Kidney tubule cell (primary cell): ENCODE measurements at regions not wholly inside any gene's neighbourhood (a gene's known extent, or its start where the extent isn't known, plus 50 kb on each side); places are given as distances from the start of the nearest gene placed in this dataset.

Experiments used
- DNase-seq: peaks from one replicate; pipeline ENCODE4 v3.0.0-alpha.2; 2018; ENCODE audit warnings: low spot score

DNA sequence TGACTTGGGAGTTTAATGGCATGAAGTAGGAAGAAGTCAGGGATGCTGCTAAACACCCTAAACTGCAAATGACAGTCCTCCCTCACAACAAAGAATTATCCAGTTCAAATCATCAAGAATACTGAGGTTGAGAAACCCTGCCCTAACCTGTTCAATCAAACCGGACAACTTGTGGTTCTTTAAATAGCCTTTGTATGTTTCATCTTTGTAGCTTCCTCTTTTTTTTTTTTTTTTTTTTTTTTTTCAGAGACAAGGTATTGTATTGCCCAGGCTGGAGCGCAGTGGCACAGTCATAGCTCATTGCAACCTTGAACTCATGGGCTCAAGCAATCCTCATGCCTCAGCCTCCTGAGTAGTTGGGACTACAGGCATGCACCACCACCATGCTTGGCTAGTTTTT, 52.5 kb upstream of the TTC29 start:
- no peak for DNase-seq

DNA sequence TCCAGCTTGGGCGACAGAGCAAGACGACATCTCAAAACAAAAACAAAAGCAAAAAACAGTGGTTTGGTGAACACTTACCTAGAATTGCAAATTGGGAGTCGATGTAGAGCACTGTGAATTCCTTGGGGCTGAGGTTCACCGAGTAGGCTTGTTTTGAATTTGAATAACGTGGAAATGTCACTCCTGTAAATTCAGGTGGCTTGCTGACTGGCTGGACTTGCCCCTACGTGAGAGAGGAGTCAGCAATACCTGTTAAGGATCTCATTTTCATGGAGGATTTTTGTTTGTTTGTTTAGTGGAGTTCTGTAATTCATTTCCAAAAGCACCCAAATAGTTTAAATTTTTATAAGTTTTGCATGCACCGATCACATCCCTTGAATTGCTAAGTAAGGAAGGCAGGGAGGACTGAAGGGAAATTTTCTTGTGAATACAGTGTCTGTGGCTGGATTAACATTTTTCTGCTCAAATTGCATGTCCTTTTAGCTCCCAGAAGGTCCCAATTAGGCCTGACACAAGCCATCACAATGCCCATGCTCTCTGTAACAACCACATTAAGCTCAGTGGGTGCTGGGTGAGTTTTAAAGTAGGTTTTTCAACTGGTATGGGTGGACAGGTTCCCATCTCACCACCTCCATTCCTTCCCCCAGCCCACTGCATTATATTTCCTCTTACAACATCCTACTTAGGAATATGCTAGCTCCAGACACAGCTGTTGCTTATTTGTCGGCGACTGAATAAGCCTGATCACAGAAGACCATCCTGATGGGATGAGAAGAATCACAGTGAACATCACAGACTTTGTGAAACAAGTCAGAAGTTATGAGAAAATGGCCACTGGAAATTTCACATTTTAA, 58.5 kb upstream of the TTC29 start:
- no peak for DNase-seq

DNA sequence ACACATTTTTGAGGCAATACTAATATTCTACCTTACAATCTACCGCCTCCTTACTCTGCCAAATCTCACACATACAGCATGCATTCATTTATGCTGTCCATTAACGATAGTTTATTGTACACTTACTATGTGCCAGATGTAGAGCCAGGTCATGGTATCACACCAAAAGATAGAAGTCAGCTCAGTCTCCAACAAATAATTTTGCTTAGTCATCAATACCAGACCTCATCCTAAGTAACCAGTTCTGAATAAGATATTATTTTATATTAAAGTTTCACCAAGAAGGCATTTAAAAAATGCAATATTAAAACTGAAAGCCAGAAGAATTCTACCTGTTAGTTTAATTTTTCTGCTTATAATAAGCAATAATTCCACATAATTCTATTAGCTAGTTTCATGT, 60.6 kb upstream of the TTC29 start:
- DNase-seq = no peak

DNA sequence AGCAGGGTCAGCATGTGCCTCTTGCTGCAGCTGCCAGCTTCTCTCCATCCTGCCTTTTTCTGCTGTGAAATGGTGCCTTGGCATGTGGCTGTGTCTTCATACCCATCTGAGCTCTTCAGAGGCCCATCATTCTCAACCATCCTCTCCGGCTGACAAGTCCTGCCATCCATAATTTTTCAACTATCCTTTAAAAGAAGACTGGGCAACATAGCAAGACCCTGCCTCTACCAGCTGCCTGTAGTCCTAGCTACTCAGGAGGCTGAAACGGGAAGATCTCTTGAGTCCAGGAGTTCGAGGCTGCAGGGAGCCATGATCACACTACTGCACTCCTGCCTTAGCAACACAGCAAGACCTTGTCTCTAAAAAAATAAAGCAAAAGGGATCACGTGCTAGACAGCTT, 64.2 kb upstream of the TTC29 start:
- no peak for DNase-seq

DNA sequence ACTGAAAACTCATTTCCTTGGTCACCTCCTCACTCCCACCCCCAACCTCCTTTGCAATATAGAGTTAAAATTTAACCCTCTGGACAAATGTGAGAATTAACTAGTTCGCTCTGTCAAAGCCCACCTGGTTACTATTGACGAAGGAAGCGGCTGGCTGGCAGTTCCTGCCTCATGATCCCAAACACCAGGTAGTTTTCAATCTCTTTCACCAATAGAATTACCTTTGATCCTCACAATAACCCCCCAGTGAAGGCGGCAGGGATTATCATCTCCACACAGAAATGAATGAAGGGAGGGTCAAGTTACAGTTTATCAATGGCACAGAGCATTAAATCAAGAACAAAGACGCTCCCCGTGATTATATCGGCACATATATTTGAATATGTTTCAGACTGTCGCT, 65.7 kb upstream of the TTC29 start:
- no peak for DNase-seq

DNA sequence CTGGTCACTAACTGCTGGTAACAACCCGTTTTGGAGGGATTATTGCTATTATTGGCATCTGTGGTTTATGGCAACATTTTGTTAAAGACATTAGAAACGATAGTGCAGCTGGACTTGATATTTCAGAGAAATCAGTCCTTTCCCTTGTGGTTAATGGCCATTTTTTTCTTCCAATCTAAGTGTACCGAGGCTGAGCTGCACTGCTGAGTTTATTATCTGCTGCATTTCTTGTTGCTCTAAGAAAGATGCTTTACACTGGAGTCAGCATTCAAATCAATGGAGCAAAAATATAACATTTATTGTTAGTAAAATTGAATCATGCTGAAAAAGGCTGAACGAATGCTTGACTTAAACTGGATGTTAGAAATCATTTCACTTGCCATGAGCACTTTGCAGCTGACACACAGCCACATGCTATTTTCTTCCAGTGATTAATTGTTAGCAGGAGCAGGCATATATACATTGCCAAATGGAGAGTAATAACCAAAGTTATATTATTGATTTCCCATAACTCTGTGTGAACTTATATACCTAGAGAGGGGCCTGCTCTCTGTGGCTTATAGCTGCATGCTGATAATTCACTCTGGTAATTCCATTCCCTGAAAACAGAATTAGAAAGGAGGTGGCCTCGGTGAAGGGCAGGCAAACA, 66.5 kb upstream of the TTC29 start:
- DNase-seq = no peak

DNA sequence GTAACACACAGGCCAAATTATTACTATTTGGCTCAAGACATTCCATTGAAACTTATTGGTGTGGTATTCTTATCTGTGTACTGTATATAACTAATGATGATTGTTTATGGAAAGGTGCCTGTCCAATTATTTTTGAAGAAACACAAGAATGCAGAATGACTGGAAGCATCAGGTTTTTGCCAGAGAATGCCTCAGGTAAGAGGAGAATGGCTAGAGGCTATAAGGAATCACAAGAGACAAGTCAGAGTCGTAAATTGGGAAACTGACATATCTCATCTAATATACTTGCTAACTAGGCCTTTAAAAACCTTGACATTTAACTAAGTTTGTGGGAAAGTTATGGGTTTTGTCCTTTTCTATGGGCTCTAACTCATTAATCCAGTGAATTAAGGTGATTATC, 69.3 kb upstream of the TTC29 start:
- no peak for DNase-seq

DNA sequence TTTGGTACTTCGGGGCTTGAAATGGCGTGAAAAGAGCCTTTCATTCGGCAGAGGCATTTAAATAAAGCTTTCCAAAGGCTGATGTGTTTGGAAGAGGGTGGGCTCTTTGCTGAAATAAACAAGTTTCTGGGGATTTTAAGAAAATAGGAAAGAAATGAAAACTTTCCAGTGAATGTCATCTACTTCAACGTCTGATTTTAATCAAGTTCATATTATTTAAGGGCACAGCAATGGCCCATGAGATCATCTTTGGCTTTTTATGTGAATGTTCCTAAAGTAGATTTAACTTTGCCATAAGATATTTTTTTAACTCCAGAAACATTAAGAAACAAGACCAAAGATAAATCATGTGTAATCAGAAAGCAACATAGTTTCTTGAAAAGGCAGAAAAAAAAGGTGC, 69.8 kb upstream of the TTC29 start:
- no peak for DNase-seq

DNA sequence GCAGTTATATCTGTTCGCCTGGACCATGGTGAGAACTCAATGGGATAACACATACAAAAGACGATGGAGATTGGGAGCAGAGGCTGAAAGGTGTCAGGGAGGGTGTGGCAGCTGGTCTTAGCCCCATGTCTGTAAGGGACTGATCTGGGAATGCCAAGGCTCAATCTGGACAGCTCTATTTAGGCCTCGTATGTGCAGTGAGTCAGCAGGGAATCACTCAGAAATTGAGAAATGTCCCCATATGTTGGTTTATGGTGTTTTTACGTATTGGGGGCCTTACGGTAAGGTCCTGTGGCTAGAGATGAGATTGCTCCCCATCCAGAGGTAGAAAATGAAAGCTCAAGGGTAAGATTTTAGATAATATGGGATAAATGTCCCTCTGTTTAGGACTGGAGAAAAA, 71.4 kb upstream of the TTC29 start:
- no peak for DNase-seq

DNA sequence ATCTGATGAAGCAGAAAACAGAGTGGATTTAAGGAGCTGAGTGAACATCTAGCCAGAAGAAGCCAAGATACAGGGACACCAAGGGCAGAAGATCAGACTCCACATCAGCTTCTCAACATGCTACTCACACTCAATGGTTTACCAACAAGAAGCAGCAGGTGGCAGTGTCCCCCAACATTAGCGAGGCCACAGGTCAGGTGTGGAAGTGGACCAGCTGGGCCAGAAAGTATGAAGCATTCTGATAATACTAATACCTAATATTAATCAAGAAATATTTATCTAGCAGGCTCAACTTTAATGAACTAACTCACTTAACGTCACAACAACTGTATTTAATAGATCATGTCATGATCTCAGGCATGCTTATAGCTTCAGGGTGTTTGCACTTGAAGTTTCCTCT, 73.4 kb upstream of the TTC29 start:
- DNase-seq = peak; percentile 61

DNA sequence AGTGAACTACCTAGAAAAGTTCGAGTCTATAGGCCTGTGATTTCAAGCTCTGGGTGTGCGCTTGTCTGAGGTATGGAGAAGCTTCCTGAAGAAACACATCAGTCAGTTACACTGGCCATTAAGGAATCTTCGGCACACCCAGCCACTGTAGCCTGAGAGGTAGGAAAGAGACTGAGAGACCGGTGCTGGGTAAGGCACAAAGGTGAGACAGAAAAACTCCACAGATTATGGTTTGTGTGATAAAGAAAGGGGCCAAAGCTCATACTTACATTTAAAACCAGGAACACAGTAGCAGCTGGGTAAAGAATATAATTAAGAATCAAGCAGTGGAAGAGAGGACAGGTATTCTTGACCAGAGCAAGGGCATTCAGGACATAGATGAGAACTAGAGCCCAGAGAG, 74.8 kb upstream of the TTC29 start:
- DNase-seq = no peak

DNA sequence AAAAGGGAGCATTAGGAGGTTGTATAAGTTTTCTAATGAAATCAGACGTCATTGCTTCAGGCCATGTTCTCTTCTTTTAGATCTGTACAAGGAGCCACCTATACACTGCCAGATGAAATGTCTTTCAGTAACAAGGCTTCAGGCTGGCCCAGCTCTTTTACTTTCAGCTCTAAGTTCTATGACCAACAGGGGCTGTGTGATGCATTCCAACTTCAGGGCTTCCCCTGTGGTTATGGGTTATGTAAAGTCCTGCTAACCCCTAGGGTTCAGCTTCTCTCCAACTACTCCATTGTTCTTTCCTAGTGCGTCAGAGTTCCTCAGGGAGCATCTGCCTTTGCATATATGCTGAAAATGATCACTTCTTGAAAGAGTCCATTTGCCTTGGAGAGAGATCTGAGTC, 79.4 kb upstream of the TTC29 start:
- DNase-seq = no peak

DNA sequence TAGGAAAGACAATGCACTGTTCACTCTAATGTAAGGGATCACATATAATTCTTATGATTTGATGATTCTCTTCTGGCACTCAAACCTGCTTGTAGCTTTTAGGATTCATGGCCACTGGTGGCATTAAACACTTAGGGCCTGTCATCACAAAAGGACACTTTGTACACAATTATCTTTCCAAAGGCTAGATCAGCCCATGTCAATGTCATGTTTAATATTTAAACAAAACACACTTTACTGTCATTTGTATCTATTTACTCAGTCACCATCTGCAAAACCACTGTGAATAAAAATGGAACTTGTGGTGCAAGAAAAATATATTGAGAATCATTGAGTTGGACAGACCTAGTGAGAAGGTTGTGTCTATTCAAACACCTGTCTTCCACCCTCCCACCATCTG, 83.6 kb upstream of the TTC29 start:
- DNase-seq = no peak

DNA sequence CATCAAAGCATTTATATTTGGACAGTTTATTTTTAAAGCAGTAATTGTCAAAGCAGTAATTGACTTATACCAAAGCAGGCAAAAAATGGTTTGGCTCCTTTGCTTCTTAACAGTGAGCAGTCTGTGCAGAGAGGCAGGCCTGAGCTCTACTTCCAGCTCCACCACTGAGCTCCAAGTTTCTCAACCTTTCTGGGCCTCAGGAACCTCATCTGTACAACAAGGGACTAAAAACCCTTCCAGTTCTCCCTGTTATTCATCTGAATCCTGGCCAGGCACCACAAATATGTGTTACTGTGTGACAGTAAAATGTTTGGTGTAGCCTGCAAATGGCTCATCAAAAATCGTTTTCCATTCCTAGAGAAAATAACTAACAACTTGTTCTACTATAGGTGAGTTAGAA, 88.7 kb upstream of the TTC29 start:
- no peak for DNase-seq

DNA sequence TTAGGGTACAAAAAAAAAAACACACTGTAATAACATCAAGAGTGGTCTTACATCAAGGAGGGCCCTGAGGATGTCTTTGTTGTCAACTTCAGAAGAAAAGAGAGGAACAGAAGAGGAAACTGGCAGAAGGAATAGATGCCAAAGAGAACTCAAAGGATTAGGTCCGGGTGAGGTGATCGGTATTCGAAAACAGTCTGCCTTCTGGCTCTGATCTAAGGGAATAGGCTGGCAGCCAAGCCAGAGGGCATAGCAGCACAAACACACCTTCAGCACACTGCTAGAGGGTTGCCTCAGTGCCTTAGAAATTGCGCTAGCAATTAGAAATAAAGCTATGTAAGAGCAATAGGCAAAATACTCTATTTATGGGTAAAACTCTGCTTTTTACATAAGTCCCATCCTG, 91.4 kb upstream of the TTC29 start:
- no peak for DNase-seq

DNA sequence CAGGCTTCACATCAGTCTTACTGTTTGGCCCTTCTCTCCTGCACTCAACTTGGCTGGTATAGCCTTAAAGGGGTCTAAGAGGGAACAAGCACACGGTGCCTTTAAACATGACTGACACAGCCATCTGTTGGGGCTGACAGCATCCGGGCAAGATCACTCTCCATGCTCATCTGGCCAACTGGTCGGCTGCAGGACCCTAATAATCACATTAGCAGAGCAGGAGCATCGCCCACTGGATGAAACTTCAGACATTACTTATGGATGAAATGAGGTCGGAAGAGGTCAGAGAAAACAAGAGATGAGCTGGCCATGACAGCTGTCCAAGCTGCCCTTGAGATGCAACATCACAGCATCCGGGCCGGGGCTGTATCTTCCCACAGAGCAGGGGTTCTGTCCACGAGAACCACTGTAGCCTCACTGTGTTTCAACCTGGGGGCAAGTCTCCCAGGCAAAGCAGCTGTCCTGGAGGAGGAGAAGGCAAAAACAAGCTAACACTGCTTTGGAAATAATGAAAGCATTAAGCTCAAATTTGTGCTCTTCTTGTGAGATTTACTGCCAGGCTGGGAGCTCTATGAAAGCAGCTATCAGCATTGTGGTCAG, 94.4 kb upstream of the TTC29 start:
- DNase-seq = no peak

DNA sequence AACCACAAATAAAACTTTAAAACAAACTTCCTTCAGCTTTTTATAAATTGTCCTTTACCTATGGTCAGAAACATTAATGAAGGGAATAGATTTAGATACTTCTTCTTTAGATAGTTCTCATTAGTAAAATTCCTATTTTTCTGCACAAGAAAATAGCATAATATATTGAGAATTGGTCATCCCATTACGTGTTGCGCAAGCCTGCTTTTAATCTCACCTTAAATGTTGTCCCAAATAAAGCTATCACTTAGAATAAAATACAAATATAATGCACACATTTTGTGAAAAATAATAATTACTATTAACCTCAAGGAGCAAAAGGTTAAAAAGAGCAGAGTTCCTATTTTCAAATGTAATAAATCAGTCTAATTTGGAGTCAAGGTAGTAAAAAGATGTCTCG, 95.2 kb upstream of the TTC29 start:
- no peak for DNase-seq

DNA sequence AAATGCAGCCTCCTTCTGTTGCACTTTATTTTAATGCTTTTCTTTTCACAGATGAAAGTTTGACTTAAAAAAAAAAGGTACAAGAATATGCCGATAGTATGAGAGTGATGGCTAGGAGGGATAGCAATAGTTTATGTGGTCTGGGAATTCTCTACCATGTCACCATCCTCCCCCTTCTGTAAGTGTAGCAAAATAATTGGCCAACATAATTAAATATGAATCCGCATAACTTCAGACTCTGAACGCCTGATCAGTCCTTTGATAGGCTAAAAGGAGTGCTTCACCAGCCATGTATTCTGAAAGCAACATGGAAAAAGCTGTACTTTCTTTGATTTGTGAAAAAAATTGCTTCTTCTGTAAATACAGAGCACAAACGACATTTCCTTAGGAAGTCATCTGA, 95.7 kb upstream of the TTC29 start:
- DNase-seq = no peak

DNA sequence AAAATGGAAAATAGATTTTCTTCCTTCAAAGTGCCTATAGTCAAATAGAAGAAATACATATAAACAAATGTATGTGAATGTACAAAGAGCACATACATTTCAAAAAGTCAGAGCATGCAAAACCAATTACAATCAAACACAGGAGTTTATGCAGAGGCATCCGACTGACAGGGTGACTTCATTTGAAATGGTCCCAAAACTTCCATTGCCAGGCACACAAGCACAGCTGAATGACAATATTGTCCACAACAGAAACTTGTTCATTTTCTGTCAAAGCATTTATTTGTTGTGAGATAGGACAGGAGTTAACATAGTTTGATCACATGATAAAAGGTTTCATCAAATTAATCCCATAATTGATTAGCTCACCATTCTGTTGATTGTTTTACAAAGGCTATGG, 96.4 kb upstream of the TTC29 start:
- no peak for DNase-seq

DNA sequence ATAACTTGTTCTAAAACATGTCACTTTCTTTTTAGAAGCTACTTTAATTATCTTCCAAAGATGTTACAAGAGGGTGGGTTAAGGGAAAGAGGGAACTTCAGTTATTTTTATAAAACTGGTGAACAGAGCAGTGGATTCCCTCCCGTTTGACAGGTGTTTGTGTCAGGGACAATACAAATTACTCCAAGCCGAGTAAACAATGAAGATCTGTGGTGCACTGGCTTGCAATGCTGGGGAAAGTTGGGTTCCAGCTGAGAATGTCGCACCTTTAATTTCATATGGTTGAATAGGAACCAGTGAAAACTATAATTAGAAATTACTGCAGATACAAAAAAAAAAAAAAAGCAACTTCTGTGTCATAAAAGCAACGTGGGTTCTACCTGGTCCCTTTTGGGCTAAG, 98.6 kb upstream of the TTC29 start:
- no peak for DNase-seq

DNA sequence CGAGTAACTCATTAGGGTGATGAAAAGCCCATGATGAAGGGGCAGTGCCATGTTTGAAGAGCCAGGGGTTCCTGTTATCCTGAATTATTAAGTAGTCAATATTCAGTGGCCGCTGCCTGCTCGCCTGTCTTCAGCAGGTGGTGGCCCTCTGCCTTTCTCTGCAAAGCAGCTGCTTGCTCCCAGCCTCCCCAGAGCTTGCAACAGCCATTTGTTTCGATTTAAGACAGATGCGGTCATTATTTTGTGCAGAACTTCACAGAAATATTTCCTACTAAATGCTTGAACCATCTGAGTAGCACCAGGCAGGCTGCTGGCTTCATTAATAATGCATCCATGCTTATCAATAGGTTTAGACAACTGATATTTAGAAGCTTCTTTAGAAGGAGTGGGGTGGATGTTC, 104.3 kb upstream of the TTC29 start:
- DNase-seq = no peak

DNA sequence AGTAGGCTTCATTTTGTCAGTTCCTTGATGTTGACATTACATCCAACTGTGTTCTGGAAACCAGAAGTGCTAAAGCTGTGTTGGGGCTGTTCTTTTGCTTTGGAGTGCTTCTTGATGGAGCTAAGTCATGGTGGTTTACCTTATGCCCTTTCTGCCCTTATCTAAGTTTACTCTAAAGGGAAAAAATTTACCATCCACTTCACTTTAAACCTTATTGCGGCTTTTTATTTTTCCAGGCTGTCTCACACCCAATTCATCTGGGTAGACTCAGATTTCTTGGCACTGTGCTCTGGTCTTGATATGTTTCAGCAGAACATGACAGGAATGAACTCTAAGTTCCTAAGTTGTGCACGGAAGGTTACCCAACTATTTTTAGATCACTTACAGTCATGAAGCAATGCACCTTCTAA, 104.7 kb upstream of the TTC29 start:
- DNase-seq = no peak

DNA sequence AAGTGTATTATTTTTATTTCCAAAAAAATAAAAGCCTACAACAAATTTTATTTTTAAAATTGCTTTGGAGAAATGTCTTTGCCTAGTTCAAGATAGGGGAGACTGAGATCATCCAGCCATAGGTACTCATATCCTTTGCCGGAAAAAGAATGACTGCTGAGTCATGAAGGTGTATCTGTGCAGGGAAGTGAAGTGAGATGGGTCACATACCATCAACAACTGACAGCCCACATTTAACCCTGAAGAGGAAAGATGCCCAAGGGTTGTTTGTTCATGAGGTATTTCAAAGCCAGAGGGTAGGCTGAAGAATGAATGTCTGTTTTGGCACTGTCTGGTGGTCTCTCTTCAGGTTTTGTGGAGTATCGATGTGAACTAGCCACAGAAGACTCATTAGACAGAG, 106.7 kb upstream of the TTC29 start:
- peak; percentile 19 for DNase-seq
